Peyer's patch (tissue), 4 donors: ENCODE measurements at regions not wholly inside any gene's neighbourhood (a gene's known extent, or its start where the extent isn't known, plus 50 kb on each side); places are given as distances from the start of the nearest gene placed in this dataset.

Source experiments
- POLR2A ChIP-seq, 2 donors: fragments of 450-650 bp; IDR thresholded peaks; one replicate each; pipeline ENCODE4 v1.5.1; 2017; ENCODE audit warnings: antibody characterized with exemption in 2 of 2, mild to moderate bottlenecking in 2 of 2, moderate library complexity in 2 of 2
- TF ChIP-seq, protein P1 (sequence below), 6 experiments: fragments of 450-650 bp in 4 of 6; fragments of 200-600 bp in 2 of 6; sonication (generic) in 1 of 6; IDR thresholded peaks; one replicate each; pipeline ENCODE4 v1.5.1; 2017 to 2019; ENCODE audit warnings: antibody characterized with exemption in 6 of 6, mild to moderate bottlenecking in 3 of 6, moderate library complexity in 1 of 6

- TF ChIP-seq, protein P1, sequence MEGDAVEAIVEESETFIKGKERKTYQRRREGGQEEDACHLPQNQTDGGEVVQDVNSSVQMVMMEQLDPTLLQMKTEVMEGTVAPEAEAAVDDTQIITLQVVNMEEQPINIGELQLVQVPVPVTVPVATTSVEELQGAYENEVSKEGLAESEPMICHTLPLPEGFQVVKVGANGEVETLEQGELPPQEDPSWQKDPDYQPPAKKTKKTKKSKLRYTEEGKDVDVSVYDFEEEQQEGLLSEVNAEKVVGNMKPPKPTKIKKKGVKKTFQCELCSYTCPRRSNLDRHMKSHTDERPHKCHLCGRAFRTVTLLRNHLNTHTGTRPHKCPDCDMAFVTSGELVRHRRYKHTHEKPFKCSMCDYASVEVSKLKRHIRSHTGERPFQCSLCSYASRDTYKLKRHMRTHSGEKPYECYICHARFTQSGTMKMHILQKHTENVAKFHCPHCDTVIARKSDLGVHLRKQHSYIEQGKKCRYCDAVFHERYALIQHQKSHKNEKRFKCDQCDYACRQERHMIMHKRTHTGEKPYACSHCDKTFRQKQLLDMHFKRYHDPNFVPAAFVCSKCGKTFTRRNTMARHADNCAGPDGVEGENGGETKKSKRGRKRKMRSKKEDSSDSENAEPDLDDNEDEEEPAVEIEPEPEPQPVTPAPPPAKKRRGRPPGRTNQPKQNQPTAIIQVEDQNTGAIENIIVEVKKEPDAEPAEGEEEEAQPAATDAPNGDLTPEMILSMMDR (IDR thresholded peaks at IDR 0.05), result no peak
- TF ChIP-seq POLR2A (IDR thresholded peaks at IDR 0.05), result no peak
Measured at GRCh38 chr2:41169744-41170143, 717.9 kb upstream of the SLC8A1 start.
